ENCODE measurements at regions not wholly inside any gene's neighbourhood (a gene's known extent, or its start where the extent isn't known, plus 50 kb on each side); places are given as distances from the start of the nearest gene placed in this dataset.

GRCh38 chr19:27720155-27720554 lies 1492.8 kb downstream of the UQCRFS1 start:
- peaks cover 0 to 100% (median 90%) of the 10 kb centered on the region in 8 donors for H3K9me3 ChIP-seq

GRCh38 chr19:27719034-27719433 lies 1493.9 kb downstream of the UQCRFS1 start:
- no peaks in the 10 kb centered on the region for H3K36me3 ChIP-seq
- no peak overlapping the region for H3K4me3 ChIP-seq
- H3K9me3 ChIP-seq, result peaks cover 0 to 100% (median 87%) of the 10 kb centered on the region in 8 donors
- H3K4me1 ChIP-seq, result no peaks in the 10 kb centered on the region
- intact Hi-C loops (cut with DNase I; ENCODE audit: low total_unique reads), result no loop called here
- no peaks in the 10 kb centered on the region for H3K27me3 ChIP-seq (replicated peaks in 1 of 7)
- TF ChIP-seq POLR2A (IDR thresholded peaks at IDR 0.05) (no peak), POLR2AphosphoS5 (IDR thresholded peaks at IDR 0.05) (no peak), CTCF (IDR thresholded peaks at IDR 0.05 in 8 of 11, conservative IDR thresholded peaks at IDR 0.05 in 3 of 11) (no peak)
- no peak for DNase-seq
- H3K27ac ChIP-seq, result no peak overlapping the region
- WGBS, 5 donors, result 80 to 89% (median 86%) methylated on average over 6 of the region's 6 CpGs

More at GRCh38 chr19:27720155-27720554, 1492.8 kb downstream of the UQCRFS1 start:
- TF ChIP-seq POLR2A (IDR thresholded peaks at IDR 0.05) (no peak), CTCF (IDR thresholded peaks at IDR 0.05 in 8 of 11, conservative IDR thresholded peaks at IDR 0.05 in 3 of 11) (no peak), POLR2AphosphoS5 (IDR thresholded peaks at IDR 0.05) (no peak)
- 70 to 86% (median 84%) methylated on average over 3 to 5 of the region's 5 CpGs for WGBS, 5 donors
- DNase-seq, result no peak
- H3K27ac ChIP-seq, result no peak overlapping the region
- no peaks in the 10 kb centered on the region for H3K27me3 ChIP-seq (replicated peaks in 1 of 7)
- no peak overlapping the region for H3K4me3 ChIP-seq
- H3K4me1 ChIP-seq, result no peaks in the 10 kb centered on the region
- H3K36me3 ChIP-seq, result no peaks in the 10 kb centered on the region
- intact Hi-C loops (cut with DNase I; ENCODE audit: low total_unique reads), result no loop called here

- no peak for DNase-seq
- Histone ChIP-seq H3K4me3 (no peak overlapping the region), H3K4me1 (no peaks in the 10 kb centered on the region), H3K27me3 (replicated peaks in 1 of 7) (no peaks in the 10 kb centered on the region), H3K9me3 (peaks cover 0 to 100% (median 83%) of the 10 kb centered on the region in 8 donors), H3K36me3 (no peaks in the 10 kb centered on the region), H3K27ac (no peak overlapping the region)
- TF ChIP-seq CTCF (IDR thresholded peaks at IDR 0.05 in 8 of 11, conservative IDR thresholded peaks at IDR 0.05 in 3 of 11) (no peak), POLR2A (IDR thresholded peaks at IDR 0.05) (no peak), POLR2AphosphoS5 (IDR thresholded peaks at IDR 0.05) (no peak)
- 59 to 75% (median 71%) methylated on average over 4 of the region's 4 CpGs for WGBS, 5 donors
- intact Hi-C loops (cut with DNase I; ENCODE audit: low total_unique reads), result no loop called here
These were observed 1494.7 kb downstream of the UQCRFS1 start for GRCh38 chr19:27718234-27718633.

- Histone ChIP-seq H3K27me3 (replicated peaks in 1 of 7) (no peaks in the 10 kb centered on the region), H3K27ac (no peak overlapping the region), H3K4me1 (no peaks in the 10 kb centered on the region), H3K9me3 (peaks cover 0 to 100% (median 80%) of the 10 kb centered on the region in 8 donors), H3K36me3 (no peaks in the 10 kb centered on the region), H3K4me3 (no peak overlapping the region)
- intact Hi-C loops (cut with DNase I; ENCODE audit: low total_unique reads), result no loop called here
- TF ChIP-seq POLR2A (IDR thresholded peaks at IDR 0.05) (no peak), CTCF (IDR thresholded peaks at IDR 0.05 in 8 of 11, conservative IDR thresholded peaks at IDR 0.05 in 3 of 11) (no peak), POLR2AphosphoS5 (IDR thresholded peaks at IDR 0.05) (no peak)
- no peak for DNase-seq
These were observed 1495.1 kb downstream of the UQCRFS1 start for GRCh38 chr19:27717825-27718224.

All from spleen (tissue), 11 donors.